ENCODE measurements at regions not wholly inside any gene's neighbourhood (a gene's known extent, or its start where the extent isn't known, plus 50 kb on each side); places are given as distances from the start of the nearest gene placed in this dataset.

- Histone ChIP-seq H3K9me3 (peaks cover 0 to 8% of the 10 kb centered on the region in 2 donors), H3K36me3 (no peaks in the 10 kb centered on the region), H3K4me3 (no peak overlapping the region), H3K27me3 (no peaks in the 10 kb centered on the region), H3K4me1 (no peaks in the 10 kb centered on the region), H3K27ac (no peak overlapping the region)
- TF ChIP-seq CTCF (IDR thresholded peaks at IDR 0.05), result no peak
- DNase-seq (ENCODE audit: low spot score in 2 of 2), result no peak
- intact Hi-C loops (cut with DNase I), result no loop called here
These were observed 140.0 kb upstream of the MSX1 start for GRCh38 chr4:4719436-4719835.

- Histone ChIP-seq H3K27me3 (no peaks in the 10 kb centered on the region), H3K9me3 (no peaks in the 10 kb centered on the region), H3K27ac (no peak overlapping the region), H3K4me1 (no peaks in the 10 kb centered on the region), H3K36me3 (no peaks in the 10 kb centered on the region), H3K4me3 (no peak overlapping the region)
- no peak for DNase-seq (ENCODE audit: low spot score in 2 of 2)
- TF ChIP-seq CTCF (IDR thresholded peaks at IDR 0.05), result no peak
- intact Hi-C loops (cut with DNase I), result no loop called here
These were observed 141.8 kb upstream of the MSX1 start for GRCh38 chr4:4717692-4718091.

GRCh38 chr4:4714331-4714730 lies 145.1 kb upstream of the MSX1 start:
- no peaks in the 10 kb centered on the region for H3K36me3 ChIP-seq
- no peak overlapping the region for H3K4me3 ChIP-seq
- H3K4me1 ChIP-seq, result no peaks in the 10 kb centered on the region
- H3K9me3 ChIP-seq, result no peaks in the 10 kb centered on the region
- intact Hi-C loops (cut with DNase I), result no loop called here
- DNase-seq (ENCODE audit: low spot score in 2 of 2), result no peak
- TF ChIP-seq CTCF (IDR thresholded peaks at IDR 0.05), result no peak
- no peaks in the 10 kb centered on the region for H3K27me3 ChIP-seq
- H3K27ac ChIP-seq, result no peak overlapping the region

- H3K4me1 ChIP-seq, result no peaks in the 10 kb centered on the region
- no peaks in the 10 kb centered on the region for H3K36me3 ChIP-seq
- H3K27ac ChIP-seq, result no peak overlapping the region
- intact Hi-C loops (cut with DNase I), result no loop called here
- no peak overlapping the region for H3K4me3 ChIP-seq
- no peaks in the 10 kb centered on the region for H3K27me3 ChIP-seq
- DNase-seq (ENCODE audit: low spot score in 2 of 2), result no peak
- no peak for TF ChIP-seq CTCF (IDR thresholded peaks at IDR 0.05)
- no peaks in the 10 kb centered on the region for H3K9me3 ChIP-seq
These were observed 146.5 kb upstream of the MSX1 start for GRCh38 chr4:4712800-4713528.

- intact Hi-C loops (cut with DNase I), result no loop called here
- no peak overlapping the region for H3K4me3 ChIP-seq
- H3K9me3 ChIP-seq, result no peaks in the 10 kb centered on the region
- no peak overlapping the region for H3K27ac ChIP-seq
- DNase-seq (ENCODE audit: low spot score in 2 of 2), result no peak
- no peaks in the 10 kb centered on the region for H3K36me3 ChIP-seq
- H3K4me1 ChIP-seq, result no peaks in the 10 kb centered on the region
- H3K27me3 ChIP-seq, result no peaks in the 10 kb centered on the region
- TF ChIP-seq CTCF (IDR thresholded peaks at IDR 0.05), result no peak
These were observed 147.6 kb upstream of the MSX1 start for GRCh38 chr4:4711902-4712301.

- no peak for TF ChIP-seq CTCF (IDR thresholded peaks at IDR 0.05)
These were observed 149.7 kb upstream of the MSX1 start for GRCh38 chr4:4709736-4710135.

More at GRCh38 chr4:4709736-4710135, 149.7 kb upstream of the MSX1 start:
- intact Hi-C loops (cut with DNase I), result no loop called here
- H3K27me3 ChIP-seq, result no peaks in the 10 kb centered on the region
- H3K36me3 ChIP-seq, result no peaks in the 10 kb centered on the region
- no peaks in the 10 kb centered on the region for H3K9me3 ChIP-seq
- DNase-seq (ENCODE audit: low spot score in 2 of 2), result no peak
- H3K27ac ChIP-seq, result no peak overlapping the region
- H3K4me3 ChIP-seq, result no peak overlapping the region
- no peaks in the 10 kb centered on the region for H3K4me1 ChIP-seq
